Naive B cell (primary cell): ENCODE measurements at regions not wholly inside any gene's neighbourhood (a gene's known extent, or its start where the extent isn't known, plus 50 kb on each side); places are given as distances from the start of the nearest gene placed in this dataset.
"Not testable (repeated sequence)": the region's sequence is repeated elsewhere in the genome, so short reads cannot be mapped to it uniquely, and the experiment has no call there.

Experiments
- ATAC-seq, 2 donors: fragments of 150-1000 bp; cut with Tn5 transposase; 2 replicates each; pipeline ENCODE4 v1.10.0; 2021; ENCODE audit warnings: low read depth in 2 of 2, mild to moderate bottlenecking in 2 of 2, moderate library complexity in 2 of 2
- DNase-seq: peaks from one replicate; pipeline ENCODE4 v3.0.0; 2022
- H3K27ac Mint-ChIP-seq, 6 donors: one replicate each; pipeline ENCODE4 v1.8.0; 2020 to 2022; ENCODE audit warnings: mild to moderate bottlenecking in 6 of 6, mixed read lengths in 6 of 6, moderate library complexity in 5 of 6, inconsistent platforms in 2 of 6
- H3K27me3 Mint-ChIP-seq, 3 donors: one replicate each; pipeline ENCODE4 v1.8.0; 2021 to 2022; ENCODE audit warnings: mixed read lengths in 3 of 3, mild to moderate bottlenecking in 1 of 3
- H3K36me3 Mint-ChIP-seq, 2 donors: one replicate each; pipeline ENCODE4 v1.8.0; 2020 to 2022; ENCODE audit warnings: mixed read lengths in 2 of 2, inconsistent platforms in 1 of 2, mild to moderate bottlenecking in 1 of 2
- H3K4me1 Mint-ChIP-seq, 3 donors: one replicate each; pipeline ENCODE4 v1.8.0; 2020 to 2022; ENCODE audit warnings: mixed read lengths in 3 of 3, inconsistent platforms in 1 of 3, mild to moderate bottlenecking in 1 of 3, moderate library complexity in 1 of 3
- H3K4me3 Mint-ChIP-seq, 8 donors: one replicate each; pipeline ENCODE4 v1.8.0; 2020 to 2022; ENCODE audit warnings: mild to moderate bottlenecking in 8 of 8, mixed read lengths in 8 of 8, moderate library complexity in 8 of 8, inconsistent platforms in 2 of 8
- H3K9me3 Mint-ChIP-seq, 7 donors: one replicate each; pipeline ENCODE4 v1.8.0; 2020 to 2022; ENCODE audit warnings: mixed read lengths in 7 of 7, mild to moderate bottlenecking in 5 of 7, inconsistent platforms in 2 of 7, moderate library complexity in 1 of 7

DNA sequence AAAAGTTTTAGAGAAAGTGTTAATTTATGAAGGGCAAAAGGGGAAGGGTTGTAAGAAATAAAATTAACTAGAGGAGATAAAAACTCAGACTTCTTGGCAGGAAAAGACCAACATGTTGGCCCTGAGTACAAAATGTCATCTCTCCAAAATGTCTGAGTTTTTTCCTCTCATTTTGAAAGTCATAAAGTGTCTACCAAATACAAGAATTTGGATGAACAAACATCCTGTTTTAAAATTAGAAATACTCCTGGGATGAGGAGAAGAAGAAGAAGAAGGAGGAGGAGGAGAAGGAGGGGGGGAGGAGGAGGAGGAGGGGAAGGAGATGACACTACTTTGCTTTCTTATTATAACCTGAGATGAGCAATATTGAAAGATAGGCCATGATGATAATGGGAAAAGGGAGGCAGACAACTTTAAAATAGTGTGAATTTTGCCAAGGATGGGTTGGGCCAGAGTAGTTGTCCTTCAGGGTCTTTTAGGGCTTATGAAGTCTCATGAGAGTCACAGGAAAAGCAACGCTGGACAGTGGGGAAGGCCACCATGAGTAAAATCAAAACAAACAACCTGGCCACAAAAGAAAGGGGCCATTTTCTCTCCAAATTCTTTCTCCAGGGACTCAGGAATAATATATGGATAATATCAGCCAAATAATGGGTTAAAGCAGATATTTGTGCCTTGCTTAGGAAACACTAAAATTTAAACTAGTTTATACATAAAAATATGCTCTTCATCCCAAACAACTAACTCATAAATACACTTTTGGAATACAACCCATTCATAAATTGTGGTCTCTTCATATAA is 632.9 kb downstream of the EPHA3 start:
- DNase-seq (no peak), ATAC-seq (no peak)
- Mint-ChIP-seq H3K4me3 (no peak overlapping the region), H3K27me3 (no peaks in the 10 kb centered on the region), H3K9me3 (peaks cover 0 to 5% (median 2%) of the 10 kb centered on the region in 7 donors), H3K36me3 (no peaks in the 10 kb centered on the region), H3K4me1 (no peaks in the 10 kb centered on the region), H3K27ac (no peak overlapping the region)

DNA sequence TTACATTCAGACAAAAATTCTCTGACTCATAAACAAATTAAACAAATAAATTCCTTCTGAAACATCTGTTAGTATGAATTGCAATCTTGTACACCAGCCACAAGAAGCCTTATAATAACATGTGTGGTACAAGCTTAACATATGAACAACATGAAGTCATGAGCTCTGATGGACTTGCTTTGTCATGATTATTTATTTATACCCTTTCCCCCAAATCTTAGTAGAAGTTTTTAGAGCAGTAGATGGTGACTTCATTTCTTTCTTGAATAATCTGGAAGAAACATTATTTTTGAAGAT is 633.4 kb downstream of the EPHA3 start:
- Mint-ChIP-seq H3K36me3 (no peaks in the 10 kb centered on the region), H3K27me3 (no peaks in the 10 kb centered on the region), H3K4me1 (no peaks in the 10 kb centered on the region), H3K4me3 (no peak overlapping the region), H3K9me3 (peaks cover 0 to 8% (median 2%) of the 10 kb centered on the region in 7 donors), H3K27ac (no peak overlapping the region)
- DNase-seq (no peak), ATAC-seq (no peak)

DNA sequence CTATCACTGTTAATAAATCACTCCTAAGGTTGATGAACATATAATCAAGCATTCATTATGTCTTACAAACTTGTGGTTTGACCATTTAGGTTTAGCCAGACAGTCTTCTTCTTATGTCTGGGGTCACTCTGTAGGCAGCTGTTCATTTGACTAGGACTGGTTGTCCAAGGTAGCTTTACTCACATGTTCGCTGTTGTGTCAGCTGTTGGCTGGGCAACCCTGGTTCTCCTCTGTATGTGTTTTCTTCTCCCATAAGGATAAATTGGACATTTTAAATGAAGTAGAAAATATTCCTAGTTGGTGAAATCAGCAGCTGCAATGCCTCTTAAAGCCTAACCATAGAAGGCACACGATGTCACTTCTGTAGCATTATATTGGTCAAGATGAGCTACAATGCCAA is 635.1 kb downstream of the EPHA3 start:
- Mint-ChIP-seq H3K9me3 (peaks cover 2 to 11% (median 5%) of the 10 kb centered on the region in 7 donors), H3K36me3 (no peaks in the 10 kb centered on the region), H3K4me3 (no peak overlapping the region), H3K27me3 (no peaks in the 10 kb centered on the region), H3K27ac (no peak overlapping the region), H3K4me1 (no peaks in the 10 kb centered on the region)
- no peak for ATAC-seq
- DNase-seq = no peak

DNA sequence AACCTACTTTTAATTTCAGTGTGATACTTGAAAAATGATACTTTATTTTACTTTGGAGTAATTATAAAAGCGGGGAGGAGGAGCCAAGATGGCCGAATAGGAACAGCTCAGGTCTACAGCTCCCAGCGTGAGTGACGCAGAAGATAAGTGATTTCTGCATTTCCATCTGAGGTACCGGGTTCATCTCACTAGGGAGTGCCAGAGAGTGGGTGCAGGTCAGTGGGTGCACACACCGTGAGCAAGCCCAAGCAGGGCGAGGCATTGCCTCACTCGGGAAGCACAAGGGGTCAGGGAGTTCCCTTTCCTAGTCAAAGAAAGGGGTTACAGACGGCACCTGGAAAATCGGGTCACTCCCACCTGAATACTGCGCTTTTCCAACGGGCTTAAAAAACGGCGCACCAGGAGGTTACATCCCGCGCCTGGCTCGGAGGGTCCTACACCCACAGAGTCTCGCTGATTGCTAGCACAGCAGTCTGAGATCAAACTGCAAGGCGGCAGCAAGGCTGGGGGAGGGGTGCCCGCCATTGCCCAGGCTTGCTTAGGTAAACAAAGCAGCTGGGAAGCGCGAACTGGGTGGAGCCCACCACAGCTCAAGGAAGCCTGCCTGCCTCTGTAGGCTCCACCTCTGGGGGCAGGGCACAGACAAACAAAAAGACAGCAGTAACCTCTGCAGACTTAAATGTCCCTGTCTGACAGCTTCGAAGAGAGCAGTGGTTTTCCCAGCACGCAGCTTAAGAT is 640.3 kb downstream of the EPHA3 start:
- not testable (repeated sequence) for H3K4me3 Mint-ChIP-seq, DNase-seq, ATAC-seq, H3K27me3 Mint-ChIP-seq, H3K36me3 Mint-ChIP-seq, H3K4me1 Mint-ChIP-seq, H3K27ac Mint-ChIP-seq
- H3K9me3 Mint-ChIP-seq = peaks cover 5 to 15% (median 9%) of the 10 kb centered on the region in 7 donors

DNA sequence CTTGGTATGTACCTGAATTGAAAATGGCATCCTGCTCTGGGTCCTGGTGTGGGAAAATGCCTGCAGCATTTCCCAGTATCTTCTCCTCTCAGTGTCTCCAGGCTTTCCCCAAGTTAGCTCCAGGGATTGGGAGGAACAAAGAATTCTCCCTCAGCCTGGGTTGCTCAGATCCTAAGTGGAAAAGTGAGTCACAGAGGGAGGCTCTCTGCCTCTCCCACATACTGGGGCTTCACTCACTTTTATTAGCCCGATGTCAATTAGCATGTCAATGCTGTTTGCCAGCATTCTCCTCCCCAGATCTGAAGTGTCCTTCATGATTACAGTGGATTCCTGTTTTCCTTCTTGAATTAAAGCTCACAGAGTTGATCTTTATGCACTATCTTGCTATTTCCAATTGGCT is 655.0 kb downstream of the EPHA3 start:
- Mint-ChIP-seq H3K4me1 (no peaks in the 10 kb centered on the region), H3K36me3 (no peaks in the 10 kb centered on the region), H3K9me3 (peaks cover 0 to 17% (median 5%) of the 10 kb centered on the region in 7 donors), H3K27me3 (no peaks in the 10 kb centered on the region), H3K4me3 (no peak overlapping the region), H3K27ac (no peak overlapping the region)
- no peak for ATAC-seq
- no peak for DNase-seq

DNA sequence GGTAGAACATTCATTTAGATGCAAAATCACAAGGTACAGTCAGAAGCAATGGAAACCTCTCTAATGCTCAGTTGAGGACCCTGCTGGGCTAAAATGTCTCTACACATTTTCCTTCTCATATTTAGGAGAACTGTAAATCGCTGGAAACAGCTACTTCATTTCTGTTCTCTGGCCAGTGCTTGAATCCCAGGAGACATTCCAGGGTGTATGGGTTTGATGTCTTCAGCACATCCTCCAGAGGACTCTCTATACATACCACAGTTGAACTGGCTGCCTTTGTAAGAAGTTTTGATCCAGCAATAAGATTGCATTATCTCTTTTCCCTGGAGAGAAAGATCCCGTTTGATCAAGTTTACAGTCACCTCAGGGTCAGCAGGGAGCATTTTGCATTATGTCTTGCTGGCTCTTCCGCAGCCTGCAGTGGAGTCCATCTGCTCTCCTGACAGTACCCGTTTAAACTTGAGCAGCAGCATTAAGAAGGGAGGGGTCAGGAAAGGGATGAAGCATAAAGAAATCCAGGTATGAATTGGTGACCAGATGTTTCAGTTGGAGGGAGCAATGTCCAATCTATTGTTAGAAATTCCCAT is 676.0 kb downstream of the EPHA3 start:
- Mint-ChIP-seq H3K27ac (no peak overlapping the region), H3K27me3 (no peaks in the 10 kb centered on the region), H3K9me3 (peaks cover 0 to 7% (median 4%) of the 10 kb centered on the region in 7 donors), H3K4me1 (no peaks in the 10 kb centered on the region), H3K4me3 (no peak overlapping the region), H3K36me3 (no peaks in the 10 kb centered on the region)
- ATAC-seq = no peak
- no peak for DNase-seq

DNA sequence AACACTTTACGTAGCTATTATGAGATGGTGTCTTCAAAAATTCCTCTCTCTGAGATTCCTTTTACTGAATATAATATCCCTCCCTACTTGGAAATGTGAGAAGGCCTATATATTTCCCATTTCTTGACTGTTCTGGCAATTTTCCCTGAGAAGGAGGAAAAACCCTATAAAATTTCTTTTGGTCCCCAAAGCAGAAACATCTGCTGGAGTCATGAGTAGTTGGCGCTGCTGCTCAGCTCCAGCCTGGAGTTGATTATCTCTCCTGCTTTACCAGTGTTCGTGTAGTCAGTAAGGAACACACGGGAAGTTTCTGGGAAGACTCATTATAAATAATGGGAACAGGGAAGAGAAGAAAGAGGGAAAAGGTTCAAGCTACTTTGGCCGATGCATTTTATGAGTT is 680.1 kb downstream of the EPHA3 start:
- DNase-seq = no peak
- H3K36me3 Mint-ChIP-seq = no peaks in the 10 kb centered on the region
- no peak overlapping the region for H3K4me3 Mint-ChIP-seq
- peaks cover 0 to 9% (median 3%) of the 10 kb centered on the region in 7 donors for H3K9me3 Mint-ChIP-seq
- H3K27ac Mint-ChIP-seq = no peak overlapping the region
- ATAC-seq = no peak
- H3K4me1 Mint-ChIP-seq = no peaks in the 10 kb centered on the region
- no peaks in the 10 kb centered on the region for H3K27me3 Mint-ChIP-seq

DNA sequence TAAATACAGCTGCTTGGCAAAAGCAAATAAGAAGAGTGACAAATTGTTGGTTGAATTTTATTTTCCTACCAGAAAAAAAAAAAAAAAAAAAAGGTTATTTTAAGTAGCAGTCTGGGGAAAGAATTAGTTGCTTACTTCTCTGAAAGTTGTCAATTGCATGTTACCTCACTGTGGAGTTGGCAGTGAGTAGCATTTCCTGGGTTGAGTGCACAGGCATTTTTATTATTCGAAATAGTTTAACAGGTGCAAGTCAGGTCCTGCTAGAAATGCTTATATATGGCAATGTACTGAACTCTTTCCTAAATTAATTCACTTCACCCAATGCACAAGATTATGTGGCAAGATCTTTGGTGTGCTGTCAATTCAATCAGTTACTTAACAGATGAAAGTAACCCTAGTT is 680.6 kb downstream of the EPHA3 start:
- H3K27me3 Mint-ChIP-seq = no peaks in the 10 kb centered on the region
- H3K27ac Mint-ChIP-seq = no peak overlapping the region
- no peaks in the 10 kb centered on the region for H3K4me1 Mint-ChIP-seq
- ATAC-seq (no peak), DNase-seq (no peak)
- no peaks in the 10 kb centered on the region for H3K36me3 Mint-ChIP-seq
- H3K9me3 Mint-ChIP-seq = peaks cover 0 to 9% (median 3%) of the 10 kb centered on the region in 7 donors
- H3K4me3 Mint-ChIP-seq = no peak overlapping the region

DNA sequence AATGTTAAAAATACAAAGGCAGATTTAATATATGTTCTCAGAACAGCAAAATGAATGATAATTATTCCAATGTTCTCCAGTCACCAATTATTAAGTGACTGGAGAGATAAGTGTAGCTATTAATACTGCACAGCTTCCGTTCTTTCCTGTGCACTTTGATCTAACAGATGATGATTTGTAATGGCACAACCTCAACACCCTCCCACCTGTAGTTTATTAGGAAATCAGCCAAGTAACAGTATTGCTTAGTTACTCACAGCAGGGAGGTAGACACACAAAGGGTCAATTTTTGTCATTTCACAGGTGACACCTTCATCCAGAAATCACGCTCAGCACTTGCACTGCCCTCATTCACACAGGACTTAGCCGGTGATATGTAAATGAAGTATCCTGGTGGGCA is 688.1 kb downstream of the EPHA3 start:
- ATAC-seq (no peak), DNase-seq (no peak)
- Mint-ChIP-seq H3K9me3 (no peaks in the 10 kb centered on the region), H3K4me1 (no peaks in the 10 kb centered on the region), H3K36me3 (no peaks in the 10 kb centered on the region), H3K27ac (no peak overlapping the region), H3K4me3 (no peak overlapping the region), H3K27me3 (no peaks in the 10 kb centered on the region)

DNA sequence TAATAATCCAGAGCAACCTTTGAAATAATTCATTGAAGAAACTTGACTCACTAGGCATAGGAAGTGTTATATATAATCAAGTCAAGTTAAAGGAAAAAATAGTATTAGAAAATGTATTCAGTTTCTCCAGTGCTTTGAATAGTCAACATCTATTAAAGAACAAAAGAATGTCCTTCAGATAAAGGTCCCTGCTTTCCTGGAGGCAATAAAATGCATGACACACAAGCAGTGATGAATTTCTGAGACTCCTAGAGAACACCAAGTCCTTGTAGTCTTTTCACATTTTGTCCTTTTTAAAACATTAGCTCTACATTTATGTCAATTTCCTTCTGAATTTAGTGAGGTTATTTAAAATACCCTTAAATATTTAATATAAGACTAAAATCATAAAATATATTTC is 695.5 kb downstream of the EPHA3 start:
- Mint-ChIP-seq H3K36me3 (no peaks in the 10 kb centered on the region), H3K4me1 (no peaks in the 10 kb centered on the region), H3K27me3 (no peaks in the 10 kb centered on the region), H3K27ac (no peak overlapping the region), H3K4me3 (no peak overlapping the region), H3K9me3 (peaks cover 0 to 4% (median 0%) of the 10 kb centered on the region in 7 donors)
- ATAC-seq = no peak
- no peak for DNase-seq

DNA sequence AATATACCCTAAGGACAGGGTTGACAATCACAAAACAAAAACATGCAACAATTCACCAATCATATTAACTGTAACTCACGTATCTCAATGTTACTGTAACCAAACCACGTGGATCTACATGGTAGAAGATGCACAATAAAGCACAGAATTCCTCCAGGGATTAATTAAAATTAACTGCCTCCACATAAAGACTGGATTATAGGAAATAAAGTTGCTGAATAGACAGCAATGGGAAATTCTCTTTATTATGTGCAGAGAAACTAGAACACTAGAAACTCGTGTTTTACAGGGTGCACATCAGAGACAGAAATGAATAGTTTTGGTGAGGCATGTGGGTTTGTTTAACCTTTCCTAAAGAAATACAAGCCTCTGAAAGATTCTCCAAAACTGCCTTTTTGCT is 696.3 kb downstream of the EPHA3 start:
- no peak overlapping the region for H3K27ac Mint-ChIP-seq
- no peak overlapping the region for H3K4me3 Mint-ChIP-seq
- no peaks in the 10 kb centered on the region for H3K36me3 Mint-ChIP-seq
- H3K9me3 Mint-ChIP-seq = peaks cover 0 to 4% (median 0%) of the 10 kb centered on the region in 7 donors
- DNase-seq (no peak), ATAC-seq (no peak)
- no peaks in the 10 kb centered on the region for H3K4me1 Mint-ChIP-seq
- H3K27me3 Mint-ChIP-seq = no peaks in the 10 kb centered on the region

DNA sequence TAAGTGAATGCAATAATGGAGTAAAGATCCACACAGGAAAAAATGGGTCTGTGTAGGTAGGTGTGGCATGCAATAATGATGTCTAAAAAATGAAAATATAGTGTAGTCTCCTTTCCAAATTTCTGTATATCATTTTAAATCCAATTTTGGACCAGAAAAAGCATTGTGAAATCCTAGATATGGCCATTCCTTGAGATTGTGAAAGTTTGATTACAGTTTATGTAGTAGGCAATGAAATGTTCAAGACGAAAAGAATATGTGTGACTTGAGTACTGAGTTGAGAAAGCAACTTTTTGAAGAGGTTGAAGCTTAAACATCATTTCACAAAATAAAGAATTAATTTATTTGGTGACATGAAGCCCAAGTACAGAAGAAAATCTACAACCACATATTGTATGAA is 698.7 kb downstream of the EPHA3 start:
- no peak for DNase-seq
- ATAC-seq = no peak
- Mint-ChIP-seq H3K4me3 (no peak overlapping the region), H3K4me1 (no peaks in the 10 kb centered on the region), H3K36me3 (no peaks in the 10 kb centered on the region), H3K27ac (no peak overlapping the region), H3K27me3 (no peaks in the 10 kb centered on the region), H3K9me3 (peaks cover 0 to 4% (median 0%) of the 10 kb centered on the region in 7 donors)

DNA sequence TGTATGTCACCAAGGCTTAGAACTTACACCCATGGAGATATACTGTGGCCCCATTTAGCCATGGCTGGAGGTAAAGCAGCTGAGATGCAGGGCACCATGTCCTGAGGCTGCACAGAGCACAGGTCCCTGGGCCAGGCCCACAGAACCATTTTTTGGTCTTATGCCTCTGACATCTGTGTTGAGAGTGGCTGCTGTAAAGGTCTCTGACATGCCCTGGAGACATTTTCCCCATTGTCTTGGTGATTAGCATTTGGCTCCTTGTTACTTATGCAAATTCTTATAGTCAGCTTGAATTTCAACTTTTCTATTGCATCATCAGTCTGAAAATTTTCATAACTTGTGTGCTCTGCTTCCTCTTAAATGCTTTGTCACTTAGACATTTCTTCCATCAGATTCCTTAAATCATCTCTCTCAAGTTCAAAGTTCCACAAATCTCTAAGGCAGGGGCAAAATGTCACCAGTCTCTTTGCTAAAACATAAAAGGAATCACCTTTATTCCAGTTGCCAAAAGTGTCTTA is 701.3 kb downstream of the EPHA3 start:
- no peak for DNase-seq
- Mint-ChIP-seq H3K27me3 (no peaks in the 10 kb centered on the region), H3K4me1 (no peaks in the 10 kb centered on the region), H3K9me3 (peaks cover 0 to 14% (median under 1%) of the 10 kb centered on the region in 7 donors), H3K27ac (no peak overlapping the region), H3K4me3 (no peak overlapping the region), H3K36me3 (no peaks in the 10 kb centered on the region)
- ATAC-seq = no peak

DNA sequence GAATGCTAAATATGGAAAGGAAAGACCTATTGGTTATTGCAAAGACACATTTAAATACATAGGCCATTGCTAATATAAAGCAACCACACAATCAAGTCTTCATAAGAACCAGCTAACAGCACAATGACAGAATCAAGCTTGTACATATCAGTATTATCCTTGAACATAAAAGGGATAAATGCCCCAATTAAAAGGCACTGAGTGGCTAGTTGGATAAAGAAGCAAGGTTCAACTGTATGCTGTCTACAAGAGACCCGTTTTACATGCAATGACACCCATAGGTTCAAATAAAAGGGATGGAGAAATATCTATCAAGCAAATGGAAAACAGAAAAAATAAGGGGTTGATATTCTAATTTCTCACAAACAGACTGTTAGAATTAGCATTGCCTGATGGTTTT is 706.1 kb downstream of the EPHA3 start:
- Mint-ChIP-seq H3K9me3 (peaks cover 0 to 32% (median 8%) of the 10 kb centered on the region in 7 donors), H3K27me3 (no peaks in the 10 kb centered on the region), H3K36me3 (no peaks in the 10 kb centered on the region), H3K4me1 (no peaks in the 10 kb centered on the region), H3K4me3 (no peak overlapping the region), H3K27ac (no peak overlapping the region)
- no peak for DNase-seq
- no peak for ATAC-seq
